HEK293 (cell line): ENCODE measurements at regions not wholly inside any gene's neighbourhood (a gene's known extent, or its start where the extent isn't known, plus 50 kb on each side); places are given as distances from the start of the nearest gene placed in this dataset.

Source experiments
- CTCF ChIA-PET: fragments of 350-600 bp; formaldehyde crosslinking; extraction: SDS; loops from one replicate; lab custom pipeline; 2021; ENCODE audit warnings: antibody characterized with exemption; lab: Yijun Ruan, JAX
- POLR2A ChIA-PET: fragments of 300-600 bp; formaldehyde crosslinking; extraction: SDS; loops from one replicate; lab custom pipeline; 2020; ENCODE audit warnings: antibody characterized with exemption, inconsistent platforms; lab: Yijun Ruan, JAX
- H3K27ac ChIP-seq: fragments of 200-500 bp; sonication (Bioruptor generic); 2 replicates; pipeline ENCODE4 v1.5.1; 2014; ENCODE audit warnings: low read depth, low read length, control low read depth, inconsistent platforms; ENCODE audit errors: extremely low read depth
- H3K36me3 ChIP-seq, 2 experiments: fragments of 200-500 bp in 1 of 2; sonication (Bioruptor generic) in 1 of 2; 1 replicate in 1 of 2; 2 replicates in 1 of 2; pipeline ENCODE4 v1.5.1; 2014 to 2017; ENCODE audit warnings: inconsistent platforms in 2 of 2, low read length in 2 of 2; ENCODE audit not compliant: control insufficient read depth in 2 of 2, insufficient read depth in 1 of 2
- H3K4me1 ChIP-seq: fragments of 200-500 bp; sonication (Bioruptor generic); 2 replicates; pipeline ENCODE4 v1.5.1; 2014; ENCODE audit warnings: mild to moderate bottlenecking, low read length, inconsistent platforms; ENCODE audit not compliant: control insufficient read depth, insufficient read depth
- H3K4me3 ChIP-seq: 2 replicates; pipeline ENCODE4 v1.5.1; 2011; ENCODE audit warnings: low read depth, mild to moderate bottlenecking, control low read depth, low read length, moderate library complexity
- H3K9me3 ChIP-seq: fragments of 200-500 bp; sonication (Bioruptor generic); 2 replicates; pipeline ENCODE4 v1.5.1; 2014; ENCODE audit warnings: low read depth, low read length, inconsistent platforms; ENCODE audit not compliant: control insufficient read depth, insufficient read depth
- AEBP2 ChIP-seq: fragments of 450-650 bp; formaldehyde crosslinking; IDR thresholded peaks from 2 replicates; pipeline ENCODE4 v1.5.1; 2016; ENCODE audit warnings: missing biosample characterization, missing genetic modification characterization, borderline replicate concordance
- CTCF ChIP-seq: fragments of 450-650 bp; formaldehyde crosslinking; IDR thresholded peaks from 2 replicates; pipeline ENCODE4 v1.5.1; 2016; ENCODE audit warnings: missing biosample characterization, missing genetic modification characterization
- FEZF1 ChIP-seq: fragments of 450-650 bp; formaldehyde crosslinking; IDR thresholded peaks from 2 replicates; pipeline ENCODE4 v1.5.1; 2016; ENCODE audit warnings: missing biosample characterization, missing genetic modification characterization
- GLIS1 ChIP-seq: fragments of 450-650 bp; formaldehyde crosslinking; IDR thresholded peaks from 2 replicates; pipeline ENCODE4 v1.5.1; 2016; ENCODE audit warnings: missing biosample characterization, missing genetic modification characterization
- KLF1 ChIP-seq: fragments of 450-650 bp; formaldehyde crosslinking; IDR thresholded peaks from 2 replicates; pipeline ENCODE4 v1.5.1; 2016; ENCODE audit warnings: missing biosample characterization, missing genetic modification characterization
- KLF10 ChIP-seq: fragments of 450-650 bp; IDR thresholded peaks from 2 replicates; pipeline ENCODE4 v1.5.1; 2018; ENCODE audit warnings: missing biosample characterization, mild to moderate bottlenecking, missing genetic modification characterization
- KLF17 ChIP-seq: fragments of 450-650 bp; formaldehyde crosslinking; IDR thresholded peaks from 2 replicates; pipeline ENCODE4 v1.5.1; 2016; ENCODE audit warnings: missing biosample characterization, missing genetic modification characterization
- MYNN ChIP-seq: fragments of 450-650 bp; formaldehyde crosslinking; IDR thresholded peaks from 2 replicates; pipeline ENCODE4 v1.5.1; 2016; ENCODE audit warnings: missing biosample characterization, missing genetic modification characterization, borderline replicate concordance
- PRDM10 ChIP-seq: fragments of 450-650 bp; formaldehyde crosslinking; IDR thresholded peaks from 2 replicates; pipeline ENCODE4 v1.5.1; 2016; ENCODE audit warnings: missing biosample characterization, missing genetic modification characterization
- SP2 ChIP-seq: fragments of 450-650 bp; formaldehyde crosslinking; IDR thresholded peaks from 2 replicates; pipeline ENCODE4 v1.5.1; 2016; ENCODE audit warnings: missing biosample characterization, missing genetic modification characterization
- SP7 ChIP-seq: fragments of 450-650 bp; formaldehyde crosslinking; IDR thresholded peaks from 2 replicates; pipeline ENCODE4 v1.5.1; 2016; ENCODE audit warnings: missing biosample characterization, missing genetic modification characterization
- ZNF132 ChIP-seq: fragments of 450-650 bp; formaldehyde crosslinking; IDR thresholded peaks from 2 replicates; pipeline ENCODE4 v1.5.1; 2017; ENCODE audit warnings: missing biosample characterization, missing genetic modification characterization, borderline replicate concordance
- ZNF133 ChIP-seq: fragments of 450-650 bp; formaldehyde crosslinking; IDR thresholded peaks from 2 replicates; pipeline ENCODE4 v1.5.1; 2016; ENCODE audit warnings: missing biosample characterization, missing genetic modification characterization
- ZNF2 ChIP-seq: fragments of 450-650 bp; formaldehyde crosslinking; IDR thresholded peaks from 2 replicates; pipeline ENCODE4 v1.5.1; 2016; ENCODE audit warnings: missing biosample characterization, missing genetic modification characterization
- ZNF211 ChIP-seq: fragments of 450-650 bp; formaldehyde crosslinking; IDR thresholded peaks from 2 replicates; pipeline ENCODE4 v1.5.1; 2016; ENCODE audit warnings: low read depth, missing biosample characterization, missing genetic modification characterization
- ZNF214 ChIP-seq: fragments of 450-650 bp; formaldehyde crosslinking; IDR thresholded peaks from 2 replicates; pipeline ENCODE4 v1.5.1; 2017; ENCODE audit warnings: missing biosample characterization, mild to moderate bottlenecking, missing genetic modification characterization, borderline replicate concordance
- ZNF398 ChIP-seq: fragments of 450-650 bp; formaldehyde crosslinking; IDR thresholded peaks from 2 replicates; pipeline ENCODE4 v1.5.1; 2017; ENCODE audit warnings: missing biosample characterization, missing genetic modification characterization
- ZNF449 ChIP-seq: fragments of 450-650 bp; formaldehyde crosslinking; IDR thresholded peaks from 2 replicates; pipeline ENCODE4 v1.5.1; 2017; ENCODE audit warnings: missing biosample characterization, mild to moderate bottlenecking, missing genetic modification characterization, moderate library complexity
- ZNF600 ChIP-seq: fragments of 450-650 bp; formaldehyde crosslinking; IDR thresholded peaks from 2 replicates; pipeline ENCODE4 v1.5.1; 2016; ENCODE audit warnings: missing biosample characterization, missing genetic modification characterization
- ZNF621 ChIP-seq: fragments of 450-650 bp; formaldehyde crosslinking; IDR thresholded peaks from 2 replicates; pipeline ENCODE4 v1.5.1; 2017; ENCODE audit warnings: missing biosample characterization, missing genetic modification characterization
- ZNF624 ChIP-seq: fragments of 450-650 bp; formaldehyde crosslinking; IDR thresholded peaks from 2 replicates; pipeline ENCODE4 v1.5.1; 2017; ENCODE audit warnings: missing biosample characterization, missing genetic modification characterization
- ZNF692 ChIP-seq: fragments of 450-650 bp; formaldehyde crosslinking; IDR thresholded peaks from 2 replicates; pipeline ENCODE4 v1.5.1; 2016; ENCODE audit warnings: missing biosample characterization, missing genetic modification characterization
- ZNF792 ChIP-seq: fragments of 450-650 bp; formaldehyde crosslinking; IDR thresholded peaks from 2 replicates; pipeline ENCODE4 v1.5.1; 2016; ENCODE audit warnings: missing biosample characterization, missing genetic modification characterization

- Histone ChIP-seq H3K4me1 (no peaks in the 10 kb centered on the region), H3K4me3 (no peak overlapping the region), H3K36me3 (no peaks in the 10 kb centered on the region), H3K9me3 (no peaks in the 10 kb centered on the region), H3K27ac (no peak overlapping the region)
- TF ChIP-seq ZNF2 (tag by site-specific recombination) (no peak), ZNF214 (tag by site-specific recombination) (no peak), ZNF398 (tag by site-specific recombination) (no peak), GLIS1 (no peak), ZNF133 (tag by site-specific recombination) (no peak), PRDM10 (no peak), SP2 (tag by site-specific recombination) (no peak), ZNF211 (no peak), ZNF600 (no peak), KLF10 (tag by site-specific recombination) (no peak), ZNF132 (no peak), ZNF624 (no peak), CTCF (tag by site-specific recombination) (no peak), ZNF692 (tag by site-specific recombination) (no peak)
- CTCF ChIA-PET = interaction anchor here (0.7 to 1.5 kb wide), 2 partner anchors 53 to 235 kb away, joined by 3 to 5 read pairs; no protein-coding TSS in a partner anchor
- POLR2A ChIA-PET = no interaction called here
These were observed 90.4 kb upstream of the ANKRD55 start for GRCh38 chr5:56323505-56323904.

- Histone ChIP-seq H3K9me3 (no peaks in the 10 kb centered on the region), H3K4me3 (no peak overlapping the region), H3K36me3 (no peaks in the 10 kb centered on the region), H3K4me1 (no peaks in the 10 kb centered on the region), H3K27ac (no peak overlapping the region)
- ChIA-PET POLR2A (no interaction called here), CTCF (no interaction called here)
- no peak for TF ChIP-seq ZNF449 (tag by site-specific recombination)
- TF ChIP-seq KLF17 (tag by site-specific recombination) = no peak
- no peak for TF ChIP-seq MYNN (tag by site-specific recombination)
- no peak for TF ChIP-seq AEBP2
- no peak for TF ChIP-seq ZNF621 (tag by site-specific recombination)
- TF ChIP-seq SP7 = no peak
- no peak for TF ChIP-seq FEZF1
- no peak for TF ChIP-seq KLF1 (tag by site-specific recombination)
- TF ChIP-seq ZNF792 (tag by site-specific recombination) = no peak
These were observed 89.5 kb upstream of the ANKRD55 start for GRCh38 chr5:56322592-56322991.
